Stimulated activated CD4-positive, alpha-beta T cell treated with anti-CD3 and anti-CD28 coated beads, TNF-alpha, amount 100 ng/mL, for 1 hour (primary cell): ENCODE measurements at regions not wholly inside any gene's neighbourhood (a gene's known extent, or its start where the extent isn't known, plus 50 kb on each side); places are given as distances from the start of the nearest gene placed in this dataset.

Source experiments
- DNase-seq, 3 donors: peaks; one replicate each; pipeline ENCODE4 v3.0.0-alpha.2; 2020; ENCODE audit warnings: low read depth in 3 of 3, low spot score in 1 of 3

DNA sequence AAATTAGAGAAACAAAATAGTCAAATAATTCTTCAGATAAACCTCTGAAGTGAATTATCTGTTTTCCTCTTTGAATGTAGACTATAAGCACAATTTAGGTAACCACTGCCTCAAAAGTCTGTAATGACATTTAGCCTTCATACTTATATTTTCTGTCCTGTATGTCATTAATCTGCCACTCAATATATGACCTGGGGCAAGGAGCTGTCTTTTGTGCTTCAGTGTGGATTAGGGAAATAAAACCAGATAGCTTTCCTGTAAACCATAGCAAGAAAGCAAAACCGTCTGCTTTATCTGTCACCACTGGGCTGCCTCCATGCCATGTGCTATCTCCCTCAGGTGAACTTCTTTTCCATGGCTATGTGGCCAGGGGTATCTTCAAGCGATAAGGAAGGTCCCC lies 606.6 kb upstream of the C9orf72 start:
- DNase-seq: no peak

DNA sequence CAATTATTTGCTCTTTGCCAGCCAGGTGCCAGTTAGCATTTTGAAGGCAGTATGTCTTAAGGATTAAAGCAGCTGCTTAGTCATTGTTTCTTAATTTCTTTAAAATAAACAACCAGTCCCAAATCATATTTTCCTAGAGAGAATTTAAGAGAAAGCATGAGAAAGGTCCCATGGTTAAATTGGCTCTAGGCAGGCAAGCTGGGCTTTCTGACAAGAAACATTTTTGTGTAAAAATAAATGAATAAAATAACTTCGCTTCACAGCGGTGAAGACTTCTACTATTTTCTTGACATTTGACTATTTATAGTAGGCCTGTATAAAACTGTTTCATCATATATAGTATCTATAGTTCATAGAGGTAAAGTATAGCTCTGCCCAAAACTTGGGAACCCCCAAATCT lies 617.7 kb upstream of the C9orf72 start:
- no peak for DNase-seq

DNA sequence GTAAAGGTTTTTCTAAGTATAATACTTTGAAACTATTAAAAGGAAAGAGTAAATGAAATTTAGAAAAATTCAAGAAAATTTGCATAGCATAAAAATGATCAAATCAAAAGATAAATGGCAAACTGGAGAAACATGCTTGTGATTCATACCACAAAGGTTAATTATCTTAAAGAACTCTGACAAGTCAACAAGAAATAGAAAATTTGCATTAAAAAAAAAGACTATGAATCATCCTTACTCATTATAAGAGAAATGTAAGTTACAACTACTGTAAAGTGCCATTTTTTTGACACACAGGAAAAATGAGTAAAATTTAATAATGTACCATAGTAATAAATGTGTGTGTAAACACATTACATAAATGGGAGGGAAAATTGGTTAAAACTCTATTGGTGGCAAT lies 624.4 kb upstream of the C9orf72 start:
- DNase-seq: no peak

DNA sequence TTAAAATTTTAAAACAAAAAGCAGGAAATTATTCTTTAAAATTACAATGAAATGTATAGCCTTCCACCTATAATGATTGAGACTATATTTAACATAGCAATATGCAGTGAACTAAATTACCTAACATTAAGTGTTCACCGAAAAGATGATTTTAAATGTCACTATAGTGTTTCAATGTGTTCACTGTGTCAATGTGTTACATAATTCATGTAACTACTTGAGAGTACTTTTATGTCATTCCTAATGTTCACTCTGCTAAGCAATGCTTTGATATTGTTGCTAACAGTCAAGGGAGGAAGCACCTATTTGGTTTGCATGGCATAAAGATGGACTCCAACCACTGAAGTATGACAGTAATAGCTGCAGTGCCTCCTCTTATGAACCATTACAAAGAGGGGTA lies 629.8 kb upstream of the C9orf72 start:
- DNase-seq: no peak

DNA sequence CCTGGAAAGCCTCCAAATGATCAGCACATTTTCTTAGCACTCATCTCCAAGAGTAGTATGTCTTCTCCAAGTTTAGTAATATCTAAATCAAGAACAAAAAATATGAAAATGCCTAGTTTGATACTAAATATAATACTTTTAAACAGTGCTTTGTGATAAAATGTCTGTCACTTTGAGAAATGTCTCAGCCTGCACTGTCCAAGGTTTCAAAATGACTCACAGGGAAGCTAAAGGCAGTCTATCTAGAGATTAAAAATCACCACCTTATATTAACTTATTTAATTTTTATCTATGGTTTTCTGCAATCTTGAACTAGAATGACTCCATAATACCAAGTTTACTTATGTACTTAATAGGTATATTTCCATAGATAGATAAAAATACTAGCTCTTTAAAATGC lies 633.0 kb upstream of the C9orf72 start:
- DNase-seq: no peak

DNA sequence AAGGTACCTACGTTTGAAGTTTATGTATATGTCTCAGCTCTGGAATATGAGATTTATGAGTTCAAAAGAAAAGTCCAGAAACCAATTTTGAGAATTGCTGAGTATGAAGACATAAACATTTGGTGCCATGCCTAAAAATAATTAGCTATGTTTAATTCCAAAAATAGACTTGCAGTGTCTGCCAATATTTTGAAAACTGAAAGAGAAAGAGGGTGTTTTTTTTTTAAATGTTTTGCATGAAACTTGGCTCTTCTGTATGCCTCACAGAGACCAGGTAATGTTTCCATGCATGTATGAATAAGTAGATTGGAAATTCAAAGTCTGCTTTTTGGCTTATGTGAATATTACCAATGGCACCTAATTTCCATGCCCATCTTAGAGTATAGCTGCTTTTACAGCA lies 634.4 kb upstream of the C9orf72 start:
- no peak for DNase-seq

DNA sequence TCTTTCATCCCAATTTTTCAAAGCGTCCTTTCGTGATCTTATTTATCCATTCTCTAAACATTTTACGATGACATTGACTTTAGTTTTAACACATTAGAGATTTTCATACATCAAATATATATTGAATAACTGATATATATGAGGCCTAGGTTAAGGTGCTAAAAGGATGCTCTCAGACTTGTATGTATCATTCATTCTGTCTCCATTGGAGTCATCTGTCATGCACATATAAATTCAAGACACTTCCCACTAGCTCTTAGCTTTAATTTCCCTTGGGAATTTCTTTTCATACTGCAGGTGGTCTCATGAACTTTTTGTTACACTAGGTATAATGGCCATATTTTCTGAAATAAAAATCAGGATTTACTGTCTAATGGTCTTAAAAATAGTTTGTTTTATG lies 635.8 kb upstream of the C9orf72 start:
- DNase-seq: no peak

DNA sequence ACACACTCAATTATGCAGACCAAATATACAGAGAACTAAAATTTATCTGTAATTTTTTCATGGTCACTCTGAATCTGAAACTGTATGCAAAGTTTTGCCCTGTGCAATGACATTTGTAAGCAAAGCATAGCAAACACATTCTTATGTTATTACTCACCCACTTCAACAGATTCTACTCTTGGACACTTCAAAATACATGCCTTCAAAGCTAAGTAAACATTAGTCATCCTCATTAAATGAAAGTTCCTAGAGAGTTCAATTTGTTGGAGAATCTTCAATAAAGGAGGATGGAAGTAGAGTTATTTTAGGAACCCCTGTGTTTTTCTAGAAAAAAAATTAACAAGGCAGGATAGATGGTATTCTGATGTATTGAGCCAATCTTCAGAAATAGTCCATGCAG lies 639.7 kb upstream of the C9orf72 start:
- no peak for DNase-seq

DNA sequence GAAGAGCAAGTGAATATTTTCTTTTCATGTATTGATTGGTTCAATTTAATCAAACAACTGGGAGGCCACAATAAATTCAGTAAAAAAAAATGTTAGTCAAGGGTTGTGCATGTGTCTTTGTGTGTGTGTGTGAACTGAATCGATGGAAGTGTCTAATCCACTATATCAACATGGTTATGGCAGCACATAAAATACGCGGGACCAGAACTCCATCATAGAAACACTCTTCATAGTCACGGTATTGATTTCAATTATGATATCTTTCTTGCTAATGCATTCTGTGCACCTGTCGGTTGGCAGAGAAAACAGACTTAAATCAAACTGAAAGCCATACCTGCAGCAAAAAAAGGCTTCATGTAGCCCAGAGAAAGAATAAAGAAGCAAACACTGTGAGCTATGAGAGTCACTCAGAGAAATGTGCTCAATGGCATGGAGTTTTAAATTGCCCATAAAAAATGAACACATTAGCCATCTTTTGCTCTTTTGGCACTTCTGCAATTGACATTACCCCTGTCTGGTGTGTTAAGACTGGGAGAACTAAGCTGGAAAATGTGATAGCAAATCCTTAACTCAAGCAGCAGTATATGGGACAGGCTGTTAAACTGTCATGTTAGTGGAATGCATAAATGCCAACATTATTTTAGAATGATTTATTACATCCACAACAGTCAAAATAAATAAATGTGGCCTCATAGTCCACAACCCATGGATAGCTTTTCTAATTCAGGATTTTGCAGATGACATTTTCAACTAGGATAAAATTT lies 642.4 kb upstream of the C9orf72 start:
- DNase-seq: no peak

DNA sequence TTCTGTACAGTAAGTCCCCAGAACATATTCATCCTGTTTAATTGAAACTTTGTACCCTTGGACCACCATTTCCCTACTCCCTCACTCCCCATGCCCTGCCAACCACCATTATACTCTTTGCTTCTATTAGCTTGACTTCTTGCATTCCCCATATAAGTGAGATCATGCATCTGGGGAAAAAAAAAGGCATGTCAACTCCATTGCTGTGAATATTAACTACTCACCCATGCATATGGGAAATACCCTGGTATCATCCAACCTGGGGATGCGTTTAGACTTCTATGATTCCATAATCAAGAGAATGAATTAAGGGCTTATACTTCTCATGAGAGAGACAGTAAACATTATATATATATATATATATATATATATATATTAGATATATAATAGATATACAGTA lies 659.4 kb upstream of the C9orf72 start:
- DNase-seq: no peak

DNA sequence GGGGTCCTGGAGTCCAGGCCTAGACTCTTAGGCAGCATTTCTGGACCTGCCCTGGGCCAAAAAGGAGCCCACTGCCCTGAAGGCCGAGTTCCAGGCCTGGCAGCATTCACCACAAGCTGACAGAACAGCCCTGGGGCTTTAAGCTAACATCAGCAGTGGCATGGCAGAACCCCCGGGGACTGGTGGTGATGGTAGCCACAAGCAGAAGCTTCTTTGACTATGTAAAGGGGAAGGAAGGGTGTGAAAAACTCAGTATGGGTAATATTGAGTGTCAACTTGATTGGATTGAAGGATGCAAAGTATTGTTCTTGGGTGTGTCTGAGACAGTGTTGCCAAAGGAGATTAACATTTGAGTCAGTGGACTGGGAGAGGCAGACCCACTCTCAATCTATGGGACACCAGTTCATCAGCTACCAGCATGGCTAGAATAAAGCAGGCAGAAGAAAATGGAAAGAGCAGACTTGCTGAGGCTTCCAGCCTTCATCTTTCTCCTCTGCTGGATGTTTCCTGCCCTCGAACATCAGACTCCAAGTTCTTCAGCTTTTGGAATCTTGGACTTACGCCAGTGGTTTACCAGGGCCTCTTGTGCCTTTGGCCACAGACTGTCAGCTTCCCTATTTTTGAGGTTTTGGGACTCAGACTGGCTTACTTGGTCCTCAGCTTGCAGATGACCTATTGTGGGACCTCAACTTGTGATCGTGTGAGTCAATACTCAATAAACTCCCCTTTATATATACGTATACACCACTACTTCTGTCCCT lies 661.0 kb upstream of the C9orf72 start:
- no peak for DNase-seq

DNA sequence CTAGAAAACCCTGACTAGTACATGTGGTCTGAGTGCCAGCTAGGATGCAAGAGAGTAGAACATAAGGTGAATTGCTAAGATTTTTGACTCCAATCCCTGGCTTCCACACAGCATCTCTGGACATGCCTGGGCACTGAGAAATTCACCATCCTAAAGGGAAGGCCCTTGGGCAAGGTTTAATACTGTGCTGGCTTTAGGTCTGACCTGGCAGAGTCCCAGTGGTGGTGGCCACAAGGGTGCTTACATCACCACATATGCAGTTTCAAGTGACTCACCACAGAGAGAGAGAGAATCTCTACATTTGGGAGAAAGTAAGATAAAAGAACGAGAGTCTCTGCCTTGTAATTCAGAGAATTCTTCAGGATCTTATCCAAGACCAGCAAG lies 661.6 kb upstream of the C9orf72 start:
- DNase-seq: no peak

DNA sequence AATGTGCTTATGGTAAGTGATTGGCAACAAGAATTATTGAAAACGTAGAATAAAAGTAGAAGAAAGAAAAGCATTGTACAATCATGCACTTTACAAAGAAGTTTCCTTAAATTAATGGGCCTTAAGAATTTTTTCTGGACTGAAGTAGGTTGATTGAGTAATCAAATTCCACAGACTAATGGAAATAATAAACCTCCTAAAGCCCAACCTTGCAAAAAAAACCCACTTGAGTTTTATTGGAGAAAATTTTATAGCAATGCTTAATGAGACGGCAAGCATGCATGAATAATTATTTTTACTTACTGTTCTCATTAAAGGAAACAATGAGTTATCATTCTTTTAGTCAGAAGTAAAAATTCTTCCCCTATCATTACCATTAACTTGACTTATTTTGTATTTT lies 676.1 kb upstream of the C9orf72 start:
- no peak for DNase-seq

DNA sequence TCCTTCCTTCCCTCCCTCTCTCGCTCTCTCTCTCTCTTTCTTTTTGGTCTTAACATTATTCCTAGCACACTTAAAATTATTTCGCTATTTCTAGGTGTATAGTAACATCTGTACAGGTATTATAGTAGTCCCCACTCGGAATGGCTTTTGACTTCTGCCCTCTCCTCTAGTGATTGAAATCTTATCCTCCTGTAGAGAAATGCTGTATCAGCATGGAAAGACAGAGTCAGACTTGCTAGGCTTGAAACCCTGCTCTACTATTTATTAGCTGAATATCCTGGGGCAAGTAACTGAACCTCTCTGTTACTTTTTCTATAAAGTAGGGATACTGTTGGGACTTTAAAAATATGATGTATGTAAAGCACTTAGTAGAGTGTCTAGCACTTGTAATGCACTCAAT lies 681.9 kb upstream of the C9orf72 start:
- no peak for DNase-seq

DNA sequence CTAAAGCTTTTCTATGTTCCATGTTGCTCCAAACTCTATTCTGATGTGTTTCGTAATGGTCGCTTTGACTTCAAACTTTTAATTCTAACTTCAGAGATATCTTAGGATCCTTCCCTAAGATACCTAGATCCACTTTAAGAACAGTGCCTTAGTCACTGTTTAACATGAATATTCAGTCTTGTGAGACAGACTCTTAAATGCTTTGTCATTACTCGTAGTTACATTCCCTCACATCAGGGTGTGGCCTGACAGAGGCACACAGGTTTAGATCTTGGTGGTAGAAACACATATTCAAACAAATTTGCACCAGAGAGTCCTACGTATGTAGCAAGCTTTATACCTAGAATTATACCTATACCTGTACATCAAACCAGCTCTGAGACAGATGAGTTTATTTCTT lies 687.0 kb upstream of the C9orf72 start:
- no peak for DNase-seq

DNA sequence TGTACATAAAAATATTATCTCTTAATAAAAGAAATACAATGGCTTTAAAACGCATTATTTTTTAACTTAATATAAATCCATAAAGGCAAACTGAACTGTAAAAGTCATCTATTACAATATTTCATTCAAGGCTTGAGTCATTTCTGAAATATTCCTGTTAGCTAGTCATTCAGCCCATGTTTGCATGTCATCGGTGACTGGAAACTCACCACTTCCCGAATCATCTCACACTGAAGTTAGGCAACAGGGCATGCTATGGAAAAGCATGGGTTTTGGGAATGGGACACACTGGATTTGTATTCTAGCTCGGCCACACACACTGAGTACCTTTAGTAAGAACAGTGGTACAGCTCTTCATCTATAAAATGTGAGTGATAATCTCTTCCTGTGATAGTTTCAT lies 691.1 kb upstream of the C9orf72 start:
- DNase-seq: no peak

DNA sequence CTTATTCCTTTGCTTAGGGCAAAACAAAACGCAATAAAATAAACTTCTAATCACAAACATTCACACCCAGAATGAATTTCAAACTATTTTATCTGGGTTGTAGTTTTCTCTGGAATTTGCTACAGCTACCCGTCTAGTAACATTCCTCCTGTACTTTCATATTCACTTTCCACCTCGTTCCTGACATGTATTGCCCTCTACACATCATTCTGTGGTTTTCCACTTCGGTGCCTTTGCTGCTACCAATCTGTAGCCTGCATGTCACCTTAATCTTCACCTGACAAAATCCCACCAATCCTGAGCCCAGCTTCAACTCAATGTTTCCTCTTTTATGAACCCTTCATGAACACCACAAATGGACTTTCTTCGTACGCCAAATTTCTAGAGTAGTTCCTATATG lies 694.1 kb upstream of the C9orf72 start:
- no peak for DNase-seq

DNA sequence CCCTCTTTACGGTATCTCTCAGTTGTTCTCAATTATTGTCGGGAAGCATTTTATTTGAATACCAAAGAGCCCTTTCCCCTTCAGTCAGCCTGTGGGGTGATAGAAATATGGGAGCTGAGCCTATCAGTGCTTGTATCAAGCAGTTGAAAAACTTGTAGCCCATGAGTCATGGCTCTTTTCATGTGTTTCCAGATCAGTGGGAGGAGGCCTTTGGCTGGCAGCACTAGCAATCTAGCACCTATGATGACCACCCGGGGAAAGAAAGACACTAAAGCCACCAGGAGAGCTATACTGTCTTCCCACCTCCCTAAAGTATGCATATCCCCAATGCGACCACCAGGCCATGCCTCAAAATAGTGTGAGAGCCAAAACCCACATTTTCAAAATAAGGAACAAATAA lies 696.9 kb upstream of the C9orf72 start:
- no peak for DNase-seq

DNA sequence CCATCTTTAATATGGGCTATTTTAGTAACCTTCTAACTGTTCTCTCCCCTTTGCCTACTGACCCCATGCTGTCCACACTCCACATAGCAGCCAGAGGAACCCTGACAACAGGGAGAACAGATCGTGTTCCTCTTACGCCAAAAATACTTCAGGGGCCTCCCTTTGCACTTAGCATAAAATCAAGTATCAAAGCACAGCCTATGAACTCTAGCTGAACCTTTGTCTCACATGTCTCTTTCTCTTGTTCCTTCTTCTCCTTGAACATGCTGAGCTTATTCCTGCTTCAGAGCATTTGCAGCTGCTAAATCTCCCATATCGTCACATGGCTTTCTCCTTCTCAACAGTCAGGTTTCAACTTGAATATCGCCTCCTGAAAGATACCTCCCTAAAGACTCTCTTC lies 698.8 kb upstream of the C9orf72 start:
- DNase-seq: no peak

DNA sequence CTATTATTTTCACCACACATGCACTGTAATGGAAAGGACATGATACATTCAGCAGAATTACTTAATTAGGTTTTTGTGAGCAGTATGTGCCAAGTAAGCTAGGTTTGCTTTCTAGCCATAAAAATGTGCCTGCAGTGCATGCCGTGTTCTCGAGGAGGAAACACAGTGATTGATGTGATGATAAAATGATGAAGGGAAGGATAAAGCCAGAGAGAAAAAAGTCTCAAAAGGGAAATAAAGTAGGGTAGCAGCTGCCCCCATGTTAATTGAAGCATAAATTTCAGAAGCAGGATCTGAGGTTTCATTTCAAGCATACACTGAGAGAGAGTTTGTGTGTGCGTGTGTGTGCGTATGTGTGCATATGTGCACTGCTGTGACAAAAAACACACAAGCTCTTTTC lies 714.2 kb upstream of the C9orf72 start:
- DNase-seq: no peak

DNA sequence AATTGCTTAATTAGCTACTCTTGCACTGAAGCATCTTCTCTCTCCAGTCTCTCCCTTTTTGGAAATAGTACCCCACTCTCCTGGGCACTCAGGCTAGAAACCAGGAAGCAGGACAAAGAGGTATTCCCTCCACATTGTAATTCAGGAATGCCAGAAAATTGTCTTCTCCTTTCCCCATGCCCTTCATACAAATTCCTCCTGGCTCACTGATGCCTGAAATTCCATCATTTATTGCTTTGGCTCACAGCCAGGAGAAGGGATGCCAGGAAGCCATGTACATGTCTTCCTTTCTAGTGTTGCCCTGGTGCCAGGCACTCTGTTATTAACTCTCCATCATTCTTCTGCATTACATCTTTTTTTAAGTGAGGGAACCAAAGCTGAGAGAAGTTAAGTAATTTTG lies 716.5 kb upstream of the C9orf72 start:
- DNase-seq: no peak

DNA sequence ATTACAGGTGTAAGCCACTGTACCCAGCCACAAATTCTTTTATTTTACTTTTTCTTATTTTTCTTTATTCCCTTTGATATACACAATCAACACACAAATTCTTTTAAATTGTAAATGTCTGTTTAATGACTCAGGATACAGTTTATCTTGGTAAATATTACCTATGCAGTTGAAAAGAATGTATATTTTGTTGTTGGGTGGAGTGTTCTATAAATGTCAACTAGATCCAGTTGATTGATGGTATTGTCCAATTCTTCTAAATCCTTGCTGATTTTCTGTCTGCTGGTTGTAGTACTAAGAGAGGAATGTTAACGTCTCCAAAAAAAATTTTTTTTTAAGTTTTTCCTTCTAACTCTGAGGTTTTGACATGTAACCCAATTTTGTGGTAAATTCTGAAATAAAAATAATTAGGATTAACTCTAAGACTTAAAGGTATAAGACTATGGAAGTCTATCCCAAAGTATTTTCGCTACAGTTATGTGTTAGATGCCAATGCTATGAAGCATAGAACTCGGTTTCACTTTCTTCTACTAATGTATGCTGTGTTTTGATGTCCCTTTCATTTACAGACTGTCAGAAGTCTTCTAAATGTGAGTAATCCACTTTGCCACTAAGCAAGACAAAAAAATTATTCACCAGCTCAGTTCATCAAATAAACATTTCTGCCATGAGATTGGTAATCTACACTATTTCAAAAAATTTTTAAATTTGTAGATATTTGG lies 720.2 kb upstream of the C9orf72 start:
- DNase-seq: no peak
